Hepatic stellate cell (primary cell): ENCODE measurements at regions not wholly inside any gene's neighbourhood (a gene's known extent, or its start where the extent isn't known, plus 50 kb on each side); places are given as distances from the start of the nearest gene placed in this dataset.

Experiments
- DNase-seq: peaks from one replicate; pipeline ENCODE4 v3.0.0; 2011; ENCODE audit warnings: low spot score

GRCh38 chr4:35548921-35549320, 695.4 kb downstream of the ARAP2 start:
- DNase-seq = no peak

DNA sequence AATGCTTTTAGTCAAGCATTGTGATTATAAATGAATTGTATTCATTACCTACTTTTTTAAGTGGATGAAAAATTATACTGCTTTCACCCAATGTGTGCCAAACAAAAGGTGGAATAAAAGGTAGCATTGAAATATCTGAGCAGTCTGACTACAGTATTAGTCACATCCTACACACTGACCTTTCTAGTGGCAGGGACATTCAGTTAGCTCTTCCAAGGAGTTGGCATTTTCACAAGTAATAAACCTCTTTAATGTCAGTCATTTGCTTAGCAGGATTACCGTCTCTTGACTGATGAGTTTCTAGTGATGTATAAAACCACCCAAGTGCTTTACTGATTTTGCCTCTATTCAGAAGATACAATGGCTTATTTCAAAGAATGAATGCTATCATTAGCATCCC, 687.9 kb downstream of the ARAP2 start:
- no peak for DNase-seq

DNA sequence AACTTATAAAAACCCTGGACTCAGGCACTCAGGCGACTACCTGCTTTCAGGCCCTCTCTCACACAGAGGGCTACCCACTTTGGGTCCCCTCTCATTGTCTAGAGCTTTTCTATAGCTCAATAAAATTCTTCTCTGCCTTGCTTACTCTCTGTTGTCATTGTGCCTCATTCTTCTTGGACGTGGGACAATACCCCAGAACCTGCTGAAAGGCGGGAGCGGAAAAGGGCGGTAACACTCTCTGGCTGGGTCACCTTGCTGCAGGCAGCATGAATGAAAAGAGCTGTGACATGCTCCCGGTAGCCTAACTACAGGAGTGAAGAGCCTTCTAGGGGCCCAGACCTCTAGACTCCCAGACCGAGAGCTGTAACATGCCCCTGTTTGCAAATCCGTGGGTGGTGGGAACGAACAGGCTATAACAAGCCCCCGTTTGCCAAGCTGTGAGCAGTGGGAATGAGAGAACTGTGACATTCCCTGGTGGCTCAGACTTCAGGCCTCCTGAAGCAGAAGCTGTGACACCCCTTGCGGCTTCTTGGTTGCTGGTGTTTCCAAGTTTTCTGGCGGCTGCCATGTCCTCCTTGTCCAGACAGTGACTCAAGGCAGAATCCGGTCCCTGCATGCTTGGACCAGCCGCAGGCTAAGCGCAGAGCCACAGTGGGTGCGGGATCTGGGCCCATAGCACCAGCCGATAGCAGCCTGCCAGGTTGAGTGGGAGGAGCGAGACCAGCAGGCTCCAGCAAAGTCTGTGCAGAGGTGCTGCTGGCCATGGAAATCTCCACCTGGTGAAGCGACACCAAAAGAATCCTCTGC, 684.6 kb downstream of the ARAP2 start:
- DNase-seq = no peak

GRCh38 chr4:35562861-35563260, 681.5 kb downstream of the ARAP2 start:
- no peak for DNase-seq

- no peak for DNase-seq
Measured at GRCh38 chr4:35565640-35566039, 678.7 kb downstream of the ARAP2 start.

DNA sequence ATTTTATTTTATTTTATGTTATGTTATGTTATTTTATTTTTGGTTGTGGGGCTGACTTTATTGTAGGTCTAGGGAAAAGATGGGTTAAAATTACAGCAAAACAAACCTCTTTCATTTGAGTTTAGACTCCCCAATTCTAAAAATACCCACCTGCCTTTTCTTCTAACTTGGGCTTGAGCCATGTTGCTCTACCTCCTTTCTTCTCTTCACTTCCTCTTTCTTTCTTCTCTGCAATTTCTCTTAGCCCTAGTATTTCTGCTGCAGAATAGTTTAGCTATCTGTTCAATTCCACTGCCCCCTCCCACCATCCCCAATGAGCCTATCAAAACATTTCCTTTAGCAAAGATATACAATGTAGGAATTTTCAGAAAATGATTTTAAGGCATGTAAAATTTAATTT, 653.3 kb downstream of the ARAP2 start:
- no peak for DNase-seq

DNA sequence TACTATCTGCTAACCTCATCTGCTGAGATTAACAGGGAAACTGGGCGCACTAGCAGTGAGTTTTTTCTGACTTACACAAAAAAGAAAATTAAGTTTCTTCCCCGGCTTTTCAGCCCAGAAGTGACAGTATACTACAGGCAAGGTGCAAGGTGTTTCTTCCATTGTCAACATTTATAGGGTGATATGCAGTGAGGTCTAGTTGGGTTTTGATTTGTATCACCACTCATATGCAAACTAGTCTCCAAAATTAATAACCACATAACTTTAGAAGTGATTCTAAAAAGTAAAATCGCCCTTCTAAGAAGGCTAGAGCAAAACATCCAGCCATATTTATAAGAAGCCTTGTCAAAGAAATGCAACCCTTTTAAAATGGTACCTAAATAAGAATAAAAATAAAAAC, 640.1 kb downstream of the ARAP2 start:
- no peak for DNase-seq

DNA sequence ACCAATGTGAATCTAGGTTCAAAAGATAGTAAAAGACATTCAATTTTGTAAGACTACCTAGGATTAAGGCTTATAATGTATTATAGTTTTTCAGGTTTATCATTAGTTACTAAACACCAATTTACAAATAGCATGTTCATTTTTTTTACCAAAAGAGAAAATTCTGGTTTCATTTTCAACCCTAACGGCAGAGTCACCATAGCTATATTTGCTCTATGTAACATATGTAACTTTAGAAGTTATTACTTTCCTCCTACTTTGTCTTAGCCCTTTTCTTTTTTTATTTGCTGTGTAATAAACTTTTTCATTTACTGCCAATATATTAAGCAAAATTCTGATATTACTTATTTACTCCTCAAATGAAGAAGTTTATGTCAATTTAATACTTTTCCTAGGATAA, 639.6 kb downstream of the ARAP2 start:
- DNase-seq = no peak

DNA sequence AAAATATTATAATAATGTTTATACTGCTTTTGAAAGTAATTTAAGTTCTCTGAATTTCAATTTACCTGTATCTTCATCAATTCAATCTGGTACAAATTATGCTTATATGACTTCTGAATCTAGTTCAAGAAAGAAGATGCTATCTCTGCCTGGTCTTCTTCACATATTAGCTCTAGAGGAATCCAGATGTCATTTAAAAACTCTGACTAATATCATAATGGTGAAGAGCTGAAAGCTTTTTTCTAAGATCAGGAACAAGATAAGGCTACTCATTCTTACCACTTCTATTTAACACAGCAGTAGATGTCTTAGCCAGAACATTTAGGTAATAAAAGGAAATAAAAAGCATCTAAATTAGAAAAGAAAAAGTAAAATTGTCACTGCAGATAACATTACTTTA, 636.1 kb downstream of the ARAP2 start:
- no peak for DNase-seq

DNA sequence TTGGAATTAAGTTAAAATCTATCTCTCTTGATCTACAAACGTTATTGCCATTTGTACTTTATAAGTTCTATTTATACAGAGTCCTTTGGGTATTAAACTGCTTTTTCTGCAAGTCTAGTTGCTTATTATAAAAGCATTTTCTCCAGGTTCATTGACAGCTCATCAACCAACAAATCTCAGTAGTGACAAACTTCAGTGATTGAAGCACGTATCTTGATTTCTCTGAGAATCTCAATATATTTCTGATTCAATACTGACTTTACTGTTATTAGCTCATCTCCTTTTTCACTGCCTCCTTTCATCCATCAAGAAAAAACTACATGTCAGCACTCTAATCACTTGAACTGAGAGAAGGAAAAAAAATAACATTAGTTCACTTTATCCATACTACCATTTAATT, 630.2 kb downstream of the ARAP2 start:
- DNase-seq = no peak

DNA sequence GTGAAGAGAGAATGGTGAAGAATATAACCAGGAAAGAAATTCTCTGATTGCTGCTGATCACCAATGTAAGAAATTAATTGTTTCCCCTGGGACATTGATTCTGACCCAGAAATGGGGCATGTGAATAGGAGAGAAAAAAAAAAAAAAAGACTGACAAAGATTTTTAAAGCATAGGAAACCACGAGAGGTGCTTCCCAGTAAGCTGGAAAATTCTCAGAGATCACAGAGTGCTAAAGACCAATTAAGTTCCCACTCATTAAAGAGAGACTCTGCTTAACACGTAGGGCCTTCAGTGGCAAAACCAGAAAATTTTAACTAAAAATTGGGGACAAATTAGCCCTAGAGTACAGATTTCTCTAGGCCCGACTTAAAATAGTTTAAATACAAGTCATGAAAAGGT, 604.4 kb downstream of the ARAP2 start:
- no peak for DNase-seq

DNA sequence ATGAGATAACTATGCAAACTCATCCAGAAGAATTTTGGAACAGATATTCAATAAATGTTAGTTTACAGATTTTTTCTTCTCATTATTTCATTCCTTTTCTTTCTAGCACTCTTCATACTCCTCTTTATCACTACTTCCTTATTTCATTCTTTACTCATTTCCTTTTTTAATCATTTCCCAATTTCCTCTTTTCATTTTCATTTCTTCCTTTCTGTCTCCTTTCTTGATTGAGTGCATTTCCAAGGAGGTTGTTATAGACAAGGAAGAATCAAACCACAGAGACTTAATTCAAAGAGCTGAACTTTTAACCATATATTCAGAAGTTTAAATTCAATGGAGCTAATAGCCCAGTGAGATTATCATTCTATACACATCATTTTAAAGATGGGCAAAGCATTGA, 600.7 kb downstream of the ARAP2 start:
- DNase-seq = no peak

DNA sequence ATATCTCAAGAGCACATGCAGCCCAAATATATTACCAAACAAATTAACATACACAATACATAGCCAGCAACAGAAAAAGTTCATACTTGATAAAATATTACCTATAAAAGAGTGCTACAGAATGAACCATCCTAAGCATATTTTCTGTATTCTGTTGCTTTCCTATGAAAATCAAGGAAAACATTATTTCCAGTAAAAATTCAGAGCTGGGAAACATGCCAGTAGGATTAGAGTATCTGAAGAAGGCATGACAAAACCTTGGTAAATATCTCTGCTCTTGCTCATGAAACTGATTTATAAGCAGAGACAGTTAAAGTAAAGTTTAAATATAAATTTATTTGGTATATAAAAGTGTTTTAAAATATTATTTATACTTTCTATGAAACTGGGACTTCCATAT, 599.7 kb downstream of the ARAP2 start:
- DNase-seq = no peak

- no peak for DNase-seq
Measured at GRCh38 chr4:35649011-35649410, 595.3 kb downstream of the ARAP2 start.

DNA sequence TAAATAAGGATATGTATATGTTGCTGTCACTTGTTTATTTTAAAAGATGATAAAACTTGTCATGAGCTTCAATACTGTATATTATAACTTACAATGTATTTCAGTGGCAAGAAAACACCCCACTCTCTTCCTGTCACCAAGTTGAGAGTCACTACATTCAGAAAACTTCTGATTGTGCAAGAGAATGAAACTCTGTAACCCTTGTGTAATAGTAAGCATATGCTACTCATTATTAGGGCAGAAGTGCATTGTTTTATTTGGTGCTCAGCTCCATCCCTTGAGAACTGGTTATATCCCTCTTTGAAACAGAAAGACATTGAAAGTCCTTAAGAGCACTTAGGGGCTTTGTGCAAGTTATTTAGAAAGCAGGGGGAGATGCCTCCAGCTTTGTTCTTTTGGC, 594.5 kb downstream of the ARAP2 start:
- no peak for DNase-seq

DNA sequence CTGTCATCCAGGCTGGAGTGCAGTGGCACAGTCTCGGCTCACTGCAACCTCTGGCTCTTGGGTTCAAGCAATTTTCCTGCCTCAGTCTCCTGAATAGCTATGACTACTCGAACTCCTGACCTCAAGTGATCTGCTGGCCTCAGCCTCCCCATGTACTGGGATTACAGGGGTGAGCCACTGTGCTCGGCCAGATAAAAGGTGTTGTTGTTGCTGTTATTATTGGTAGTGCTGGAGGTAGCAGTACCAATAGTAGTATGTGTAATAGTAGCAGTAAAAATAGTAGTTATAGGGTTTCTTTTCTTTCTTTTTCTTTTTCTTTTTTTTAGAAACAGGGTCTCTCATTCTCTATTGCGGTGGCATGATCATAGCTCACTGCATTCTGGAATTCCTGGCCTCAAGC, 592.1 kb downstream of the ARAP2 start:
- no peak for DNase-seq

DNA sequence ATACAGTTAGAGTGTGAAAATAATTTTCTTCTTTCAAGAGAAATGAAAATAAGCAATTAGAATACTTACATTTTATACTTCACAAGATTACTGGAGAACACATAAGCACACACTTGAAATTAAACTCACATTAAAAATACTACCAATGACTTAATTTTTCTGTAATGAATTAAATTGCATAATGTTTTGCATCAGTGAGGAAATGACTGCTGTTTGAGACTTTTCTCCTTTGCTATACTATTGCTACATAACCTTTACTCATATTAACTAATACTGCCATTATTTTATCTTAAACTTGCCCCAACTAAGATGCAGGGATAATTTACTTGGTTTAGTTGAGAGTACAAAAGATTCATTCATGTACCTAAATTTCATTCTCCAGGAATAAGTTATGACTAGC, 590.9 kb downstream of the ARAP2 start:
- no peak for DNase-seq

DNA sequence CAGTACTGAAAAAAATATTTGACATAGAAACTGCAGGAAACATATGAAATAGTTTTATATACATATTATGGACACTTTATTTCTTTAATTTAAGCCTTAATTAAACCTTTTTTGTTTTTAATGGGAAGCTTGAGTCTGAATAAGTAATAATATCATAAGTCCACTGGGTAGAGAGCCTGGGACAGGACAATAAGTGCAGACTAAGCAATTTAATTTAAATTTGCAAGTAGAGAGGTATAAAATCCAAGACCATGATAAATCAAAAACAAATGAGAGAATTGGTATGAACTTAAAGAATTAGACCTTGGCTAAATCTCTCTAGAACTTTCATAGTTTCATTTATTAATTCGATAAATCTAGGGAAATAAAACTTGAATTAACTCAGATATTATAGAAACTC, 571.2 kb downstream of the ARAP2 start:
- DNase-seq = no peak

DNA sequence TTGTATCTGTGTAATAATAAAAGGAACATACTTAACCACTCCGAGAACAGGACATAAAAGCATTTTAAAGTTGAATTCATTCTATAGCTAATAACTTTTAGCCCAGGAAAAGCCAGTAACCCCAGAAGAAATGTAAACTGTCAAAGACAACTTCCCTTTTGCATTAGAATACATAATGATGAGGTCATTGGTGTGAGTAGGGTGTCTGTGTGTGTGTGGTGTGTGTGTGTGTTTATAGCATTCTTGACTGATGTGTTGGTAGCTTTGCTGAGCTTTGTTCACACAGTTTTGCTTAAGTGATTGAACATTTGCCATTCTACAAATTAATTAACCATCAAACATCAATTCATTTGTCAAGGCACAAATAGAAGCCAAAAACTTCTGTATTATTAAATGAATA, 559.6 kb downstream of the ARAP2 start:
- no peak for DNase-seq

- DNase-seq = no peak
Measured at GRCh38 chr4:35689870-35690269, 554.4 kb downstream of the ARAP2 start.

DNA sequence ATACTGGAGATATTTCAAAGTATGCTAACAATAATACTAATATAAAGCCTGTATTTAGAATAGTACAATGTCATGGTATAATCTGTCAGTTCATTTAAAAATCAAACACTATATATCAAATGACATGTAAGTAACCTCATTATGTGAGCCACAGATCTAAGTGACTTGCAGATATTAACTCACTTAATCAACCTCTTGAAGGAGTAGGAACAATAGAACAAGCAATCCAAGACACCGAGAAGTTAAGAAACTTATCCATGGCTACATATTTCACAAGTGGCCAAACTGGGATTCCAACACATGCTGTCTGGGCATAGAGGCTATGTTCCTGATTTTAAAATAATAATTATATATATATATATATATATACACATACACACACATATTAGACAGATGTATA, 554.0 kb downstream of the ARAP2 start:
- DNase-seq = no peak

- DNase-seq = no peak
Measured at GRCh38 chr4:35695003-35695402, 549.3 kb downstream of the ARAP2 start.

DNA sequence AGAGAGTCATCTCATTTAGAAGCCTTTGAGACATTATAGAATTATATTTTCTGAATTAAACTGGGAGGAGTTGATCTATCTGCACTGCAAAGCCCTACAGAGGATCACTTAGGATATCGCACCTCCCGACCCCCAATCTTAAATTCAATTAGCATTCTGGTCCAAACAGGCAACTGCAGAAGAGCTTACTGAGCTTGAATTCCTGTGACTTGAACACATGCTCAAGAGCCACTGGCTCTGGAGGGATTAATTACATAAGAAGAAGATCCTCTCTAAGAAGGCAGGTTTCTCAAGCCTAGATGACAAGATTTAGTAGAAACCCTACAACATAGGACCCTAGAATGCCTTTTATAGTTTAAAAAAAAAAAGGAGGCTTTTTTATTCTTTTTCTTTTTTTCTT, 548.9 kb downstream of the ARAP2 start:
- no peak for DNase-seq

DNA sequence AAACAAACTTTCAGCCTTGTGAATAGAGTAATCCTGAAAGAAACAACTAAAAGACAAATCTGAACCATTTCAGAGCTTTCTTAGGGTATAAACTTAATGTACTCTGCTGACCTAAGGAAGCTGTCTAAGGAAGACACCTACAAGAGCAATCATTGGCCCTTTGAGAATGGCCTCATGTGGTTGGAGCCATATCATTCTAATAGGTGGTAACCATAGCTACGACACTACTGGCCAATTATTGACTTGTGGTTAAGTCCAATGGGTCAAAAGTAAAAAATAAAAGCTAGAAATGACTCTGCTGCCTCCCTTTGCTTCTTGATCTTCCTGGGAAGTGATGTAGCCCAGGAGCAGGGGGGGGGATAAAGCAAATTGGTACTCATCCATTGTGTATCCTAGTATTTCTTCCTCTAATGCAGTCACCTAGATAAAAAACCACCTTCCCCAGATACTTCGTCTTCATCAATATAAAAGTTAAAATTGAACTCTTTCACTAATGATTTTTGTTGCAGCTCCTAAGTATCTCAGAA, 547.0 kb downstream of the ARAP2 start:
- DNase-seq = no peak
